Vagina (tissue), 2 donors: ENCODE measurements at regions not wholly inside any gene's neighbourhood (a gene's known extent, or its start where the extent isn't known, plus 50 kb on each side); places are given as distances from the start of the nearest gene placed in this dataset.

Experiments used
- DNase-seq, 2 donors: peaks; one replicate each; pipeline ENCODE4 v3.0.0-alpha.2; 2017; ENCODE audit errors: extremely low spot score in 2 of 2
- H3K27ac ChIP-seq: fragments of 200-600 bp; sonication (generic); one replicate; pipeline ENCODE4 v1.5.1; 2019
- H3K27me3 ChIP-seq: fragments of 200-600 bp; sonication (generic); one replicate; pipeline ENCODE4 v1.5.1; 2019
- H3K36me3 ChIP-seq, 2 donors: fragments of 200-600 bp; sonication (generic); one replicate each; pipeline ENCODE4 v1.5.1; 2017 to 2019
- H3K4me1 ChIP-seq: fragments of 200-600 bp; sonication (generic); one replicate; pipeline ENCODE4 v1.5.1; 2019
- H3K4me3 ChIP-seq, 2 donors: fragments of 200-600 bp; sonication (generic); 1 replicate in 1 of 2; 2 replicates in 1 of 2; pipeline ENCODE4 v1.5.1; 2016 to 2019
- H3K9me3 ChIP-seq: fragments of 200-600 bp; sonication (generic); one replicate; pipeline ENCODE4 v1.5.1; 2019
- POLR2A ChIP-seq, 2 donors: fragments of 450-650 bp; IDR thresholded peaks; one replicate each; pipeline ENCODE4 v1.6.1; 2017; ENCODE audit warnings: antibody characterized with exemption in 2 of 2, mild to moderate bottlenecking in 2 of 2, moderate library complexity in 2 of 2
- POLR2AphosphoS5 ChIP-seq, 2 donors: sonication (generic); formaldehyde crosslinking; IDR thresholded peaks; one replicate each; pipeline ENCODE4 v1.9.0; 2017; ENCODE audit warnings: antibody characterized with exemption in 2 of 2, mild to moderate bottlenecking in 2 of 2, low read depth in 1 of 2; ENCODE audit not compliant: insufficient read depth in 1 of 2
- intact Hi-C: fragments of 100-400 bp; cut with DNase I; formaldehyde crosslinking; loops from one replicate; pipeline ENCODE4 v1.15.1; 2023
- TF ChIP-seq, protein P1 (sequence below), 3 experiments: fragments of 450-650 bp in 2 of 3; fragments of 200-600 bp in 1 of 3; sonication (generic) in 1 of 3; IDR thresholded peaks; one replicate each; pipeline ENCODE4 v1.5.1; 2017 to 2019; ENCODE audit warnings: antibody characterized with exemption in 3 of 3, mild to moderate bottlenecking in 2 of 3, moderate library complexity in 2 of 3

GRCh38 chr7:91373111-91373800 is 109.0 kb downstream of the FZD1 start:
- DNase-seq, result no peak
- intact Hi-C loops, result no loop called here
- Histone ChIP-seq H3K36me3 (no peaks in the 10 kb centered on the region), H3K4me3 (no peak overlapping the region), H3K4me1 (no peaks in the 10 kb centered on the region), H3K27me3 (no peaks in the 10 kb centered on the region), H3K27ac (no peak overlapping the region), H3K9me3 (no peaks in the 10 kb centered on the region)
- TF ChIP-seq POLR2A (IDR thresholded peaks at IDR 0.05), result no peak
- no peak for TF ChIP-seq POLR2AphosphoS5 (IDR thresholded peaks at IDR 0.05; ENCODE audit: insufficient read depth in 1 of 2, low read depth in 1 of 2)
- TF ChIP-seq, protein P1, sequence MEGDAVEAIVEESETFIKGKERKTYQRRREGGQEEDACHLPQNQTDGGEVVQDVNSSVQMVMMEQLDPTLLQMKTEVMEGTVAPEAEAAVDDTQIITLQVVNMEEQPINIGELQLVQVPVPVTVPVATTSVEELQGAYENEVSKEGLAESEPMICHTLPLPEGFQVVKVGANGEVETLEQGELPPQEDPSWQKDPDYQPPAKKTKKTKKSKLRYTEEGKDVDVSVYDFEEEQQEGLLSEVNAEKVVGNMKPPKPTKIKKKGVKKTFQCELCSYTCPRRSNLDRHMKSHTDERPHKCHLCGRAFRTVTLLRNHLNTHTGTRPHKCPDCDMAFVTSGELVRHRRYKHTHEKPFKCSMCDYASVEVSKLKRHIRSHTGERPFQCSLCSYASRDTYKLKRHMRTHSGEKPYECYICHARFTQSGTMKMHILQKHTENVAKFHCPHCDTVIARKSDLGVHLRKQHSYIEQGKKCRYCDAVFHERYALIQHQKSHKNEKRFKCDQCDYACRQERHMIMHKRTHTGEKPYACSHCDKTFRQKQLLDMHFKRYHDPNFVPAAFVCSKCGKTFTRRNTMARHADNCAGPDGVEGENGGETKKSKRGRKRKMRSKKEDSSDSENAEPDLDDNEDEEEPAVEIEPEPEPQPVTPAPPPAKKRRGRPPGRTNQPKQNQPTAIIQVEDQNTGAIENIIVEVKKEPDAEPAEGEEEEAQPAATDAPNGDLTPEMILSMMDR (IDR thresholded peaks at IDR 0.05), result no peak

GRCh38 chr7:91374321-91374989 is 110.2 kb downstream of the FZD1 start:
- Histone ChIP-seq H3K9me3 (no peaks in the 10 kb centered on the region), H3K4me1 (peaks cover 8% of the 10 kb centered on the region), H3K27me3 (no peaks in the 10 kb centered on the region), H3K36me3 (no peaks in the 10 kb centered on the region), H3K4me3 (no peak overlapping the region), H3K27ac (no peak overlapping the region)
- TF ChIP-seq POLR2A (IDR thresholded peaks at IDR 0.05) (no peak), POLR2AphosphoS5 (IDR thresholded peaks at IDR 0.05; ENCODE audit: insufficient read depth in 1 of 2, low read depth in 1 of 2) (no peak)
- TF ChIP-seq, protein P1 (IDR thresholded peaks at IDR 0.05), result no peak
- no peak for DNase-seq
- intact Hi-C loops, result no loop called here

DNA sequence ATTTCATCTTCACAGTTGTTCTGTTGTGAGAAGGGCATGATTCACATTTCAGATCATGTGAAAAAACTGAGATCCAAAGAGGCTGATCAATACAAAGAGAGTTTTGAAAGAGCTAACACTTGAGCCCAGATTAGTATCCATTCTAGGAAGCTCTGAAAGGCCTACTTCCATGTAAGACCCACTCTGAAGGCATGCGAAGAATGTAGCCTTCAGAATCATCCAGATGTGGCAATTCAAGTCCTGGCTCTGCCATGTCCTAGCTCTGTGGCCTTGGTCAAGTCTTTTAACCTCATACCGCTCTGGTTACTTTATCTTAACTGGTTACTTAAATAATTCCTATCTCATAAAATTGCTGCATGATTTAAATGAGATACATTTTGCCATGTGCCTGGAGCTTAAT is 111.1 kb downstream of the FZD1 start:
- no peaks in the 10 kb centered on the region for H3K27me3 ChIP-seq
- no peak for DNase-seq
- H3K27ac ChIP-seq, result no peak overlapping the region
- no peaks in the 10 kb centered on the region for H3K9me3 ChIP-seq
- H3K4me3 ChIP-seq, result no peak overlapping the region
- no peaks in the 10 kb centered on the region for H3K36me3 ChIP-seq
- TF ChIP-seq POLR2A (IDR thresholded peaks at IDR 0.05) (no peak), POLR2AphosphoS5 (IDR thresholded peaks at IDR 0.05; ENCODE audit: insufficient read depth in 1 of 2, low read depth in 1 of 2) (no peak)
- TF ChIP-seq, protein P1 (IDR thresholded peaks at IDR 0.05), result no peak
- peaks cover 12% of the 10 kb centered on the region for H3K4me1 ChIP-seq
- intact Hi-C loops, result no loop called here

DNA sequence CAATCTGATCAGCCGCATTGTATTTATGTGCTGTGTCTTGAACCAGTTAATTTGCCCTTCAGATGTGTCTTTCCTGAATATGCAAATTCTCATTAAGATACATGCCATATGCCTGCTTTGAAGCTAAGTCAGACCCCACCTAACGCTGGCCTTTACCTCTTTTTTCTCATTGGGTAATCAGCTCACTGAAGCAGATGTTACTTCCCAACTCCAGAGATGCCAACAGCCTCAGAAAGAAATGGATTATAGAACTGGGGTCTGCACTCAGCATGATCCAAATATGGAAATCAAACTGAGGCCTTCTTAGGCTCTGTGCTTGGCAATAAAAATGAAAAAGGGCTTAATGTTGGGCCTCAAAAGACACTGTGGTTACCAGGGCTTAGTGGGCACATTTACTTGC is 113.9 kb downstream of the FZD1 start:
- no peak for DNase-seq
- H3K27me3 ChIP-seq, result no peaks in the 10 kb centered on the region
- no peak overlapping the region for H3K4me3 ChIP-seq
- intact Hi-C loops, result no loop called here
- no peaks in the 10 kb centered on the region for H3K9me3 ChIP-seq
- TF ChIP-seq, protein P1 (IDR thresholded peaks at IDR 0.05), result no peak
- TF ChIP-seq POLR2A (IDR thresholded peaks at IDR 0.05) (no peak), POLR2AphosphoS5 (IDR thresholded peaks at IDR 0.05; ENCODE audit: insufficient read depth in 1 of 2, low read depth in 1 of 2) (no peak)
- peaks cover 17% of the 10 kb centered on the region for H3K4me1 ChIP-seq
- no peaks in the 10 kb centered on the region for H3K36me3 ChIP-seq
- H3K27ac ChIP-seq, result no peak overlapping the region

GRCh38 chr7:91379236-91379635 is 115.0 kb downstream of the FZD1 start:
- H3K4me3 ChIP-seq, result no peak overlapping the region
- H3K4me1 ChIP-seq, result peaks cover 17% of the 10 kb centered on the region
- no peaks in the 10 kb centered on the region for H3K36me3 ChIP-seq
- DNase-seq, result no peak
- no peaks in the 10 kb centered on the region for H3K9me3 ChIP-seq
- TF ChIP-seq POLR2A (IDR thresholded peaks at IDR 0.05) (no peak), POLR2AphosphoS5 (IDR thresholded peaks at IDR 0.05; ENCODE audit: insufficient read depth in 1 of 2, low read depth in 1 of 2) (no peak)
- TF ChIP-seq, protein P1 (IDR thresholded peaks at IDR 0.05), result no peak
- no peaks in the 10 kb centered on the region for H3K27me3 ChIP-seq
- no peak overlapping the region for H3K27ac ChIP-seq
- intact Hi-C loops, result no loop called here
